GM21529 (cell line): ENCODE measurements at regions not wholly inside any gene's neighbourhood (a gene's known extent, or its start where the extent isn't known, plus 50 kb on each side); places are given as distances from the start of the nearest gene placed in this dataset.

Source experiments
- ATAC-seq: cut with Tn5 transposase; IDR thresholded peaks from one replicate; pipeline ENCODE4 v1.9.1; 2021; ENCODE audit not compliant: unreplicated experiment

- no peak for ATAC-seq
These were observed 93.5 kb downstream of the SIK1 start for GRCh38 chr21:43333298-43334062.

GRCh38 chr21:43332861-43333297, 94.1 kb downstream of the SIK1 start:
- ATAC-seq, result no peak

DNA sequence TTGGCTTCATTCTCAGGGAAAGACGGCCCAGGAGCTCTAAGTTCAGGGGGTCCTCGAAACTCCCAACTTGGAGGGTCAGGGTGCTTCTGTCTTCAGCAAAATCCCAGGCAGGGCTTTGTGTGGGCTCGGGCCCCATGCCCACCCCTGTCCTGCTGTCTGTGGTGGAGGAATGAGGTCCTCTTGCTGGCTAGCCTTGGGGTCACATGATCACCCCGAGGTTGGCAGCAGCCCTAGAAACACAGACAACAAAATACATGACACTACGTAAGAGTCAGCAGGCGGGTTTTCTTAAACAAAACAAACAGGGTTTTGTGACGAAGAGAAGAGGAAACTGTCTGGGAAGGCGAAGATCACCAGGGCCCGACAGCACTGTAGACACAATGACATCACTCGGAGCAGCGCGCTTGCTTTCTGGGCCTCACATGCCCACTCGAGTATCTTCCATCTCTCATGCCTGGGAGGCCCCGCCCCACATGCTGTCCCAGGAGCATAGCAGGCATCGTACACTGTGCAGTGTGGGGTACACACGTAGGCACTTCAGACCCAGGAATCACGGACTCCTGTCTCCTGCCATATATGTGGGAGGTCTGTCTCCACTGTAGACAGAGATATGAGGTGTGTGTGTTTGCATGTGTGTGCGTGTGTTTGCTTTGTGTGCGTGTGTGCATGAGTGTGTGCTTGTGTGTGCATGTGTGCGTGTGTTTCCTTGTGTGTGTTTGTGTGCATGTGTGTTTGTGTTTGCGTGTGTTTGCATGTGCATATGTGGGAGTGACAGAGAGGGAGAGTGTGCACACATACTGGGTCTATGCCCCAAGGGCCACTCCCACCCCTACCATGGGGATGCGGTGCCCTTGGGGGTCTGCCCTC, 94.7 kb downstream of the SIK1 start:
- ATAC-seq, result no peak

DNA sequence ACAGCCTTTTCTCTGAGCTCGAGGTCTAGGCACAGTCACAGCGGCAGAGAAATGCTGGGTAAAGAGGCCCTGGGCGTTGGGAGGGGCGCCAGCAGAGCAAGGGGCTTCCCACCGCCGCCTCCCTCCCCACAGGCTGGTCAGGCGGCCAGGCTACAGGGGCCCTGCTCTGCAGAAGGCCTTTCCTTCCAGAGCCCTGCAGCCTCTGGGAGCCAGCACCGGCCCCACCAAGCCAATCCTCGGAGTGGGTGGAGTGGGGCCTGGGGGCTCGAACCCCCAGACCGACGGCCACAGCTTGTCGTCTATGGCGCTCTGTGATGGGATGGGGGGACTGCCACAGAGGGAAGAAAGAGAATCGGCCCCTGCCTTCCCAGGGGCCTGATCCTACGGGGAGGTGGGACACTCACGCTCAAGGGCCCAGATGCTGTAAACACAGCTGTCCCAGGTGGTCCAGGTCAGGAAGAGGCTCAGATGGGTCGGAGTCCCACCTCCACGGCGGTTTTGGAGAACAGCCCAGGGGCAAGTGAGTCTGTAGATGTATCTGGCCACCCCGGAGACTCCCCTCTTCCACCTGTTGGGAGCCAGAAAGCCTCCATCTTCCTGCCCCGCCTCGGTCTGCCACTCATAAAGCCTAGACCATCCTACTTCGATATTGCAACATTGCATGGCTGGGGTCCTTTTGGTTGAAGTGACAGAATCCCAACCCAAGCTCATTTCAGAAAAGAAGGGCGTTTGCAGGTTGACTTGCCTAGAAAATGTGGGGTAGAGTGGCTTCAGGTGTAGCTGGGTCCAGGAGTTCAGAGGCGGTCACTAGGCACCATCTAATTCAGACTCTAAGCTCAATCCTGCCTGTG, 95.6 kb downstream of the SIK1 start:
- no peak for ATAC-seq

GRCh38 chr21:43330306-43330881, 96.5 kb downstream of the SIK1 start:
- ATAC-seq, result no peak

- ATAC-seq, result no peak
These were observed 97.1 kb downstream of the SIK1 start for GRCh38 chr21:43329711-43330269.

DNA sequence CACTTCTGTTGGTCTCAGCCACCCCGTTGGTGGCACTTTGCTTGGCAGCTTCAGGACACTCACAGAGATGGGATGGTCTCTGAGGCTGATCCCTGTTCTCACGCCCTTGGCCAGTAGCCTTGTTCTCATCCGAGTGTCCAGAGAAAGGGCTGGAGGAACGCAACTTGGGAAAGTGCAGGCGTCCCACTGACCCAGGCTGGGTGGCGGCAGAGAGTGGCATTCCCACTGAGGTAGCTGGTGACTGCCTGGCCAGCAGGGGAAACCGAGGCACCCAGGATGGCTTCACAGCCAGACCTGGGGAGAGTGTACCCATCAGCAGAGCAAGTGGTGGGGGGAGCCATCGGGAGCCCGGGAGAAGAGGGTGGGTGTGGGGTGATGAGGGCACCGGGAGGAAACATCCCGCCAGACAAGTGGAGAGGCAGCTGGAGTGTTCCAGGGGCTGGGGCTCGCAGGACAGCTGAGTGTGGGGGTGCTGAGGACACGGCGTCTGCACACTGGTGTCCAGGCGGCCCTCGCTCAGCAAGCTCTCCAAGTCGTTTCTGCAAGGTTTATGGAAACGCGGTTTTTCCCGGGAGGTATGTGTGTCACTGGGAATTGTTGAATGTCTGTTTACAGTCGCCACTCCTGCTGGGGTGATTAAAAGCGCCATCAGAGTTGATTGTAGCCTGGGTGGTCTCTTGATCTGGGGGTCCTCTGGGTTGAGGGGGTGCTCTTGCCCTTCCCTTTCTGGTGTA, 97.8 kb downstream of the SIK1 start:
- no peak for ATAC-seq

DNA sequence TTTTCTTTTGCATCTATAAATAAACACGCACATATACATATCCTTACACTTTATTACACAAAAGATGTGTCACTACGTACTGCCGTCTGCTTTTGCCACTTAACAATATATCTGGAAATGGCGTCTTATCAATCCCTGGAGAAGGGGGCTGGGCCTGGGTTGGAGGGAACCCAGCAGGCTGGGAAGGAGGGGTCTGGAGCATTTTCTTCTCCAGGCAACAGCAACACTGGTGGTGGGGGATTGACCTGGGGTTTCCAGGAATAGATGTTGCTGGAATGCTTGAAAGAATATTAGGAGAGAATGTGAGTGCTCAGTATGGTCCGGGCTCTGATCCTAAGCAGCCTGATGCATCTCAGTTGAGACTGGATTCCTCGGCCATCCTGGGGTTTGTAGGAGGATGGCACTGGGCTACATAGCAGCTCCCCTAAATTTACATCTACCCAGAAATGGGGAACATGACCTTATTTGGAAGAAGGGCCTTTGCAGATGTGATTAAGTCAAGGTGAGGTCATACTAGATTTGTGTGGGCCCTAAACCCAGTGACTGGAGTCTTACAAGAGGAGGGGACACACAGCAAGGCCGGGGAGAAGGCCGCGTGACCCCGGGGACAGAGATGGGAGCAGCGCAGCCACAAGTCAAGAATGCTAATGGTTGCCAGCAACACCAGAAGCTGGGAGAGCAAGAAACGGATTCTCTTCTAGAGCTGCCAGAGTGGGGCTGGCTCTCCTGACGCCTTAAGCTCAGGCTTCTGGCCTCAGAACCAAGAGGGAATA, 98.6 kb downstream of the SIK1 start:
- ATAC-seq, result no peak

DNA sequence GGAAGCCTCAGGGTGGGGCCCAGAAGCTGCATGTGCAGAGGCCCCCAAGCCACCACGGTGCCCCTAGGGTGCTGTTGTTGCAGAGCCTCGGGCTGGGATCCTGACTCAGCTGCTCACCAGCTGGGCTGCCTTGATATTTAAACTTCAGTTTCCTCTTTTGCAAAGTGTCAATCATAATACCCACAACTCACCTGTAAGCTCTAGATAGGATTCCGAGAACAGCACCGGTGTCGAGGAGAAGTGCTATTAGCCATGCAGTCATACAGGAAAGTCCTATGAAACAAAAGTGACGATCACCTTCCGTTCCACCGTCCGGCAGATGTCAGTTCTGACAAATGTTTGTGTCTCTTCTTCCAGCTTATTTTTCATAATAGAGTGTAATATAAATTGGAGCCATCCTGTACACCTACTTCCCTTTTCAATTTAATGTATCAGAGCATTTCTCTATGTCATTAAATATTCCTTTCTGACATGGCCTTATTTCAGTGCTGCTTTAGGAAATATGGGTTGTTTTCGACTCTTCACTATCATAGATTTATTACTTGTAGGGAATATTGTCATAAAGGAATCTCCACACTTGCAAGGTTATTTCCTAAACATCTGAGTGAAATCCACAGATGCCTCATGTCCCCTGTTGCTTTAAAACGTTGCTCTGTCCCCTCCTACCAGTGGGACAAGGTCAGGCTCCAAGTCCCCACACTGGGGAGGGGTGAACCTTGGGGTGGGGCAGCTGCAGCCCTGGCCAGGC, 100.8 kb downstream of the SIK1 start:
- no peak for ATAC-seq

DNA sequence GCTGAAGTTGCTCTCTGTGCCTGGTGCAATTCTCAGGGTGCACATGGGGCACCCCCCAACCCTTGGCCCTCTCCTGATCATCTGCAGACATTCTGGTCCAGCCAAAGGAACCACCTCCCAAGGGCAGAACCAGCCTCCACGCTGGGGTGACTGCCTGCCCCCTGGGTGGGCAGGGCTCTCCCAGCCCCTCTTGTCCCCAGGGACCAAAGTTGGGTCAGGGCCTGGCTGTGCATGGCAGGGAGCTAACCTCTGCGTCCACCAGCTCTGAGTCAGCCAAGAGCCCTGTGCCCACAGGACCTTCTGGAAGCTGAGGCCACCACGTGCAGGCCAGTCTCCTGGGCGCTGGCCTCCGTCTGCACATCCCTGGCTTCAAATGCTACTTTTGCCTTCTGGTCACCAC, 101.9 kb downstream of the SIK1 start:
- no peak for ATAC-seq

- ATAC-seq, result no peak
These were observed 102.3 kb downstream of the SIK1 start for GRCh38 chr21:43324596-43324995.

- ATAC-seq, result no peak
These were observed 103.5 kb downstream of the SIK1 start for GRCh38 chr21:43323244-43324005.

- no peak for ATAC-seq
These were observed 104.1 kb downstream of the SIK1 start for GRCh38 chr21:43322805-43323204.

DNA sequence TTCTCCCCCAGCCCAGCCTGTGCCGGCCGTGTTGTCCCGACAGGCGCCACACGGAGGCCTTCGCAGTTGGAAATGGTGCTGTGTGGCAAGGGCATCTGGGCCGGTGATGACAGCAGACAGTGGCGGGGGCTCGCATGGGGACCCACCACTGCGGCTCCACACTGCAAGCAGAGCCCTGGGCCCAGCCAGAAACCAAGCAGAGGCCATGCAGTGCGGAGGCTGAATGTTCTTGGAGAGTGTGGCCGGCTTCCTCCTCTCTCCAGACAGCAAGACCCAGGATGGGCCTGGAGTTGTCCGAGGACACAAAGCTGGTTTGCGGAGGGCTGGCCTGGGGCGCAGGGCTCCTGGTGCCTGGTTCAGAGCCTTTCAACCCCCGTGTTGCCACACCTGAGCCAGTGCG, 104.6 kb downstream of the SIK1 start:
- ATAC-seq, result no peak

DNA sequence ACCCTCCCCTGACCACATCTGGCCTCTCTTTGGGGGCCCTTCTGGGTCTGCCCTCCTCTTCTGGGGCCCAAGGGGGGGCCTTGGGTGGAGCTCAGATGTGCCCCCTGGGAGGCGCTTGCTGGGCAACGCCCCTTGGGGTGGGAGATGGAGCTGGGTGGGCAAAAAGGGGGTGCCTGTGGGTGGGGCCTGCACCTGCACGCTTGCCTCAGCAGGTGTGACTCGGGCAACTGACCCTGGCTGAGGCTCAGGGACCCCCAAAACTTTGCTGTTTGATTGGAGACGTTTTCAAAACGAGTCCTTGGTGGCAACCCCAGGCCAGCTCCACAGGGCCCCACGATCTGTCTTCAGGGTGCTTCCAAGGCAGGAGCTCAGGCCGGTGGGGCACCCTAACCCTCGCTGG, 105.3 kb downstream of the SIK1 start:
- no peak for ATAC-seq

GRCh38 chr21:43321111-43321510, 105.8 kb downstream of the SIK1 start:
- ATAC-seq, result no peak

DNA sequence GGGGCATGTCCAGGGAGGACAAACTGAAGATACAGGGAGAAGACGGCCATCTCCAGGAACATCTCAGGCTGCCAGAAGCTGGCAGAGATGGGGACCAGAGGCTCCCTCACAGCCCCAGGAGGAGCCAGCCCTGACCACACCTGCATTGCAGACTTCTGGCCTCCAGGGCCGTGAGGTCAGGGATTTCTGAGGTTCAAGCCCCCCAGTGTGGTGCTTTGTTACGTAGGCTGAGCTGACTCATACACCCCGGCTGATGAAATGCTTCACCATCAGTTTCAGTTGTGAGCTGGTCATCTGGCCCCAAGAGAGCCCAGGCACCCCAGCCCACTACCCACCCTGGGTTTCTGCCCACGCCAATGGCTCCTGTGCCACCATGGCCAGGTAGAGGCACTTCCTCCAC, 106.4 kb downstream of the SIK1 start:
- ATAC-seq, result no peak
